Inflammatory macrophage treated with lipopolysaccharide for 4 hours (primary cell): ENCODE measurements at regions not wholly inside any gene's neighbourhood (a gene's known extent, or its start where the extent isn't known, plus 50 kb on each side); places are given as distances from the start of the nearest gene placed in this dataset.
"Not testable (repeated sequence)": the region's sequence is repeated elsewhere in the genome, so short reads cannot be mapped to it uniquely, and the experiment has no call there.

Experiments
- DNase-seq: peaks from one replicate; pipeline ENCODE4 v3.0.0-alpha.2; 2020

- no peak for DNase-seq
These were observed 1314.5 kb upstream of the MIR17HG start for GRCh38 chr13:90032841-90033493.

GRCh38 chr13:90039516-90039915 is 1308.0 kb upstream of the MIR17HG start:
- no peak for DNase-seq

GRCh38 chr13:90047600-90047999 is 1299.9 kb upstream of the MIR17HG start:
- DNase-seq: no peak

- DNase-seq: no peak
These were observed 1297.4 kb upstream of the MIR17HG start for GRCh38 chr13:90049989-90050671.

GRCh38 chr13:90055121-90055520 is 1292.4 kb upstream of the MIR17HG start:
- no peak for DNase-seq

- no peak for DNase-seq
These were observed 1291.7 kb upstream of the MIR17HG start for GRCh38 chr13:90055760-90056159.

GRCh38 chr13:90064226-90064625 is 1283.3 kb upstream of the MIR17HG start:
- DNase-seq: not testable (repeated sequence)

- DNase-seq: peak; percentile 12
These were observed 1278.8 kb upstream of the MIR17HG start for GRCh38 chr13:90068658-90069057.

- DNase-seq: no peak
These were observed 1277.1 kb upstream of the MIR17HG start for GRCh38 chr13:90070362-90070761.

- DNase-seq: no peak
These were observed 1276.5 kb upstream of the MIR17HG start for GRCh38 chr13:90070837-90071525.

- no peak for DNase-seq
These were observed 1262.7 kb upstream of the MIR17HG start for GRCh38 chr13:90084684-90085290.

GRCh38 chr13:90089051-90089450 is 1258.4 kb upstream of the MIR17HG start:
- DNase-seq: no peak

- DNase-seq: peak; percentile 5
These were observed 1255.9 kb upstream of the MIR17HG start for GRCh38 chr13:90091611-90092010.

- DNase-seq: no peak
These were observed 1253.1 kb upstream of the MIR17HG start for GRCh38 chr13:90094357-90094756.

- DNase-seq: no peak
These were observed 1248.9 kb upstream of the MIR17HG start for GRCh38 chr13:90098577-90098976.

- DNase-seq: no peak
These were observed 1247.6 kb upstream of the MIR17HG start for GRCh38 chr13:90099847-90100246.

GRCh38 chr13:90103099-90103784 is 1244.2 kb upstream of the MIR17HG start:
- DNase-seq: no peak

- DNase-seq: no peak
These were observed 1242.7 kb upstream of the MIR17HG start for GRCh38 chr13:90104764-90105163.

GRCh38 chr13:90105276-90105675 is 1242.2 kb upstream of the MIR17HG start:
- peak; percentile 0 for DNase-seq

GRCh38 chr13:90105849-90106496 is 1241.5 kb upstream of the MIR17HG start:
- DNase-seq: no peak

- no peak for DNase-seq
These were observed 1239.8 kb upstream of the MIR17HG start for GRCh38 chr13:90107661-90108060.

- no peak for DNase-seq
These were observed 1238.9 kb upstream of the MIR17HG start for GRCh38 chr13:90108547-90108946.

GRCh38 chr13:90116121-90116520 is 1231.4 kb upstream of the MIR17HG start:
- no peak for DNase-seq
